ENCODE measurements at regions not wholly inside any gene's neighbourhood (a gene's known extent, or its start where the extent isn't known, plus 50 kb on each side); places are given as distances from the start of the nearest gene placed in this dataset.
A peak's percentile ranks its signal among the peaks of the same experiment; 100 is the strongest.

DNA sequence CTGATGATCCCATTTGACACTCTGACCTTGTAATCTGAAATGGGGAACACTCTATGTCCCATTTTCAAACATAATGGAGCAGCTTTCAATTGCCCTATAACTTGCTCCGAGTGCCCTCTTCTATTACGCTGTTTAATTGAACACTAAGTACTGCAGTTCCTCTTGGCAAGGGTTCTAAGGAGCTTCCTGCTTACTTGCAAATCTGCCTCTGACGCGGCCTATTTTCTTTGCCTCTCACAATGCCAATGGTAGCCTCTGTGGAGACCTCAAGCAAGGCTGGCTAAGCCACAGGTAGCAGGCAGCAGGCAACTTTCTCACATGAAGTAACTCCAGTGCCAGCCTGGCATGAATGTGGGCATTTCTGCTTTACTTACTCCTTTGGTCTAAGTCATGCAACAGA lies 443.4 kb upstream of the TRPC7 start:
- H3K79me2 ChIP-seq (ENCODE audit: insufficient read depth) = no peaks in the 10 kb centered on the region
- in situ Hi-C loops (cut with MboI) = loop anchor here (10.0 to 25.0 kb wide), 2 partner anchors 504 to 696 kb away; no protein-coding TSS in a partner anchor
- H3K36me3 ChIP-seq (ENCODE audit: low read depth) = no peaks in the 10 kb centered on the region
- H3K9me3 ChIP-seq (ENCODE audit: low read depth) = no peaks in the 10 kb centered on the region
- H4K20me1 ChIP-seq (ENCODE audit: insufficient read depth) = no peaks in the 10 kb centered on the region
- no peak for DNase-seq
- no peak overlapping the region for H3K9ac ChIP-seq
- no peak overlapping the region for H2AFZ ChIP-seq
- TF ChIP-seq EZH2 (IDR thresholded peaks at IDR 0.05; ENCODE audit: insufficient read depth, poor library complexity, severe bottlenecking) (no peak), EZH2phosphoT487 (IDR thresholded peaks at IDR 0.05; ENCODE audit: insufficient read depth, low read depth) (no peak)
- no peaks in the 10 kb centered on the region for H3K27me3 ChIP-seq (replicated peaks; ENCODE audit: insufficient read depth)
- peaks cover 17% of the 10 kb centered on the region for H3F3A ChIP-seq (ENCODE audit: insufficient read depth)
- 98% methylated on average over 4 of the region's 4 CpGs for WGBS, 2 experiments (ENCODE audit: low coverage in 1 of 2, low lambda C conversion rate in 2 of 2, missing lambda C conversion rate in 2 of 2)
- H3K9me2 ChIP-seq (ENCODE audit: insufficient read depth) = no peaks in the 10 kb centered on the region
- no peak overlapping the region for H3K27ac ChIP-seq
- no peak overlapping the region for H3K4me3 ChIP-seq
- no peak overlapping the region for H3K4me2 ChIP-seq (ENCODE audit: unreplicated experiment)
- H3K4me1 ChIP-seq (ENCODE audit: insufficient read depth) = peaks cover 24% of the 10 kb centered on the region

DNA sequence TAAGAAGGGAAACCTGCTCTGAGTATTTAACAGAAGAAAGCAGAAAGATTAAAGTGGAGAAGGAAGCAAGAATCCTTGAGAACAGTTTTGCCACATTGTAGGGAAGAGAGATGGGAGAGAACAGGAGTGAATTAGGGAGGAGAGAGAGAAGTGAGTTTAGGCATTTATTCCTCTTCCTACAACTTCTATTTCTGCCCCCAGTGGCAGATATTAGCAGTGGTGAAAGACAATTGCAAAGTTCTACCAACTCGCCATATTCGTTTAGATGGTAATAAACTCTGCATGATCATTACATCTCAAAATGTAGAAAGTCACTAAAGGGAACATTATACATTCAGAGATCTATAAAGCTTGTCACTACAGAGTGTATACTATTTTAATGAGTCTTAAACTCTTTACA lies 440.1 kb upstream of the TRPC7 start:
- H3K4me2 ChIP-seq (ENCODE audit: unreplicated experiment) = no peak overlapping the region
- TF ChIP-seq EZH2 (IDR thresholded peaks at IDR 0.05; ENCODE audit: insufficient read depth, poor library complexity, severe bottlenecking) (no peak), EZH2phosphoT487 (IDR thresholded peaks at IDR 0.05; ENCODE audit: insufficient read depth, low read depth) (no peak)
- H3K79me2 ChIP-seq (ENCODE audit: insufficient read depth) = no peaks in the 10 kb centered on the region
- H3K9me3 ChIP-seq (ENCODE audit: low read depth) = no peaks in the 10 kb centered on the region
- H3K4me3 ChIP-seq = no peak overlapping the region
- in situ Hi-C loops (cut with MboI) = loop anchor here (10.0 to 25.0 kb wide), 2 partner anchors 507 to 699 kb away; no protein-coding TSS in a partner anchor
- H3K36me3 ChIP-seq (ENCODE audit: low read depth) = no peaks in the 10 kb centered on the region
- no peak overlapping the region for H3K9ac ChIP-seq
- H3K4me1 ChIP-seq (ENCODE audit: insufficient read depth) = peaks cover 10% of the 10 kb centered on the region
- no peak overlapping the region for H3K27ac ChIP-seq
- no peak for DNase-seq
- no peaks in the 10 kb centered on the region for H3K9me2 ChIP-seq (ENCODE audit: insufficient read depth)
- H3F3A ChIP-seq (ENCODE audit: insufficient read depth) = no peaks in the 10 kb centered on the region
- no peaks in the 10 kb centered on the region for H4K20me1 ChIP-seq (ENCODE audit: insufficient read depth)
- no peak overlapping the region for H2AFZ ChIP-seq
- H3K27me3 ChIP-seq (replicated peaks; ENCODE audit: insufficient read depth) = no peaks in the 10 kb centered on the region
- 90 to 93% methylated on average over 2 of the region's 2 CpGs for WGBS, 2 experiments (ENCODE audit: low coverage in 1 of 2, low lambda C conversion rate in 2 of 2, missing lambda C conversion rate in 2 of 2)

DNA sequence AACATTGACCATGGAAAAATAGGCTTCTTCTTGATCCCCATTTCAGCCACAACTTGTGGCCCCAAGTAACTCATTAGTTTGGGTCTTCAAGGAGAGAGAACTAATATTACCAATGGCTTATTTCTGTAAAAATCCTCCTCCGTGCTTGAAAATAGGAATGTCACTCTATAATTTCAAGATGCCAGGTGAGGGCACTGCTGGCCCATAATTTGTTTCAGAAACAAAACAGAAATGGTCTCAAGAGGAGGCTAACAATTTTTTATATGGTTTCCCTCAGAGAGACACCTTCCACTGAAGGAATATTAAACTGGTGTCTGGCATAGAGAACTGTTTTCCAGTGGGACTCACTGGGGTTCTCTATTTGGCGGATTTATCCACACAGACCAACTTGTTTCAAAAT lies 437.0 kb upstream of the TRPC7 start:
- H3K36me3 ChIP-seq (ENCODE audit: low read depth) = no peaks in the 10 kb centered on the region
- H4K20me1 ChIP-seq (ENCODE audit: insufficient read depth) = no peaks in the 10 kb centered on the region
- H2AFZ ChIP-seq = no peak overlapping the region
- H3K4me2 ChIP-seq (ENCODE audit: unreplicated experiment) = no peak overlapping the region
- H3K27ac ChIP-seq = no peak overlapping the region
- H3K79me2 ChIP-seq (ENCODE audit: insufficient read depth) = no peaks in the 10 kb centered on the region
- no peaks in the 10 kb centered on the region for H3K9me3 ChIP-seq (ENCODE audit: low read depth)
- no peak overlapping the region for H3K9ac ChIP-seq
- TF ChIP-seq EZH2 (IDR thresholded peaks at IDR 0.05; ENCODE audit: insufficient read depth, poor library complexity, severe bottlenecking) = no peak
- TF ChIP-seq EZH2phosphoT487 (IDR thresholded peaks at IDR 0.05; ENCODE audit: insufficient read depth, low read depth) = no peak
- H3K9me2 ChIP-seq (ENCODE audit: insufficient read depth) = no peaks in the 10 kb centered on the region
- no peak overlapping the region for H3K4me3 ChIP-seq
- no peaks in the 10 kb centered on the region for H3K27me3 ChIP-seq (replicated peaks; ENCODE audit: insufficient read depth)
- peaks cover 12% of the 10 kb centered on the region for H3K4me1 ChIP-seq (ENCODE audit: insufficient read depth)
- DNase-seq = peak; percentile 58
- WGBS, 2 experiments (ENCODE audit: low coverage in 1 of 2, low lambda C conversion rate in 2 of 2, missing lambda C conversion rate in 2 of 2) = 34 to 38% methylated on average over 2 of the region's 2 CpGs
- H3F3A ChIP-seq (ENCODE audit: insufficient read depth) = peaks cover 15% of the 10 kb centered on the region
- in situ Hi-C loops (cut with MboI) = loop anchor here (10.0 to 25.0 kb wide), 2 partner anchors 510 to 702 kb away; no protein-coding TSS in a partner anchor

DNA sequence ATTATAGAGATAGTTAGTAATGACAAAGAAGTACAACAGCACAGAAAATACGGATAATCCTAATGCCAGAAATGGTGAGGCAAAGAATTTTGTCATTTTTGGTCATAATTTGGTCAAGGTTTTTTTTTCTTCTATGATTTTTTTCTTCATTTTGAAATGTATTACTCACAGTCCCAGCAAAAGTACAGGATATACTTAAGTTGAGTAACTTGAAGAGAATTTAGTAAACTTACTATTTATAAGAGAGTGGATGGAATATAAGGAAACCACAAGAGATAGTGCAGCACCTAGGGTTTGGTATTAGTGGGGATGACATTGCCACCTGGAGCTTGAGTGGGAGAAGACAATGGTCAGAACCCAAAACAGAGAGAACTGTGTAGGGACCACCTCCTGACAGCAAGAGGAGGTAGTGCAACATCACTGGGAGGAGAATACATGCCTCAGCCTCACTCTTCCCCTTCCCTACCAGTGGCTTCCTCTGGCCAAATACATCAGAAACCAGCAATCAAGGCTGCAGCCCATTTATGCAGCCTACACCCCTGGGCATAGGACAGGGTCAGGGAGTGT lies 434.5 kb upstream of the TRPC7 start:
- WGBS, 2 experiments (ENCODE audit: low coverage in 1 of 2, low lambda C conversion rate in 2 of 2, missing lambda C conversion rate in 2 of 2) = 13 to 28% methylated on average over 1 of the region's 1 CpG
- H3K9me2 ChIP-seq (ENCODE audit: insufficient read depth) = no peaks in the 10 kb centered on the region
- H3K27me3 ChIP-seq (replicated peaks; ENCODE audit: insufficient read depth) = no peaks in the 10 kb centered on the region
- H3K27ac ChIP-seq = no peak overlapping the region
- peaks cover 15% of the 10 kb centered on the region for H3F3A ChIP-seq (ENCODE audit: insufficient read depth)
- no peak overlapping the region for H2AFZ ChIP-seq
- H3K9ac ChIP-seq = no peak overlapping the region
- no peaks in the 10 kb centered on the region for H3K36me3 ChIP-seq (ENCODE audit: low read depth)
- H3K9me3 ChIP-seq (ENCODE audit: low read depth) = no peaks in the 10 kb centered on the region
- no peaks in the 10 kb centered on the region for H3K79me2 ChIP-seq (ENCODE audit: insufficient read depth)
- no peaks in the 10 kb centered on the region for H4K20me1 ChIP-seq (ENCODE audit: insufficient read depth)
- H3K4me2 ChIP-seq (ENCODE audit: unreplicated experiment) = no peak overlapping the region
- peaks cover 12% of the 10 kb centered on the region for H3K4me1 ChIP-seq (ENCODE audit: insufficient read depth)
- DNase-seq = peak; percentile 58
- in situ Hi-C loops (cut with MboI) = loop anchor here (10.0 to 25.0 kb wide), 2 partner anchors 512 to 705 kb away; no protein-coding TSS in a partner anchor
- TF ChIP-seq EZH2 (IDR thresholded peaks at IDR 0.05; ENCODE audit: insufficient read depth, poor library complexity, severe bottlenecking) (no peak), EZH2phosphoT487 (IDR thresholded peaks at IDR 0.05; ENCODE audit: insufficient read depth, low read depth) (no peak)
- no peak overlapping the region for H3K4me3 ChIP-seq
